ENCODE measurements at regions not wholly inside any gene's neighbourhood (a gene's known extent, or its start where the extent isn't known, plus 50 kb on each side); places are given as distances from the start of the nearest gene placed in this dataset.
"Not testable (repeated sequence)": the region's sequence is repeated elsewhere in the genome, so short reads cannot be mapped to it uniquely, and the experiment has no call there.

- no peak for DNase-seq
- Histone ChIP-seq H3K4me3 (no peak overlapping the region), H3K36me3 (no peaks in the 10 kb centered on the region), H3K27ac (no peak overlapping the region), H3K4me1 (no peaks in the 10 kb centered on the region), H3K27me3 (no peaks in the 10 kb centered on the region), H3K9me3 (no peaks in the 10 kb centered on the region)
- TF ChIP-seq CTCF (IDR thresholded peaks at IDR 0.05): no peak
- TF ChIP-seq POLR2A (IDR thresholded peaks at IDR 0.05): no peak
Measured at GRCh38 chr3:39558775-39559306, 91.4 kb downstream of the MOBP start.

GRCh38 chr3:39559543-39559942, 92.1 kb downstream of the MOBP start:
- TF ChIP-seq CTCF (IDR thresholded peaks at IDR 0.05): no peak
- TF ChIP-seq POLR2A (IDR thresholded peaks at IDR 0.05): no peak
- no peaks in the 10 kb centered on the region for H3K27me3 ChIP-seq
- no peaks in the 10 kb centered on the region for H3K36me3 ChIP-seq
- H3K9me3 ChIP-seq: no peaks in the 10 kb centered on the region
- no peak overlapping the region for H3K27ac ChIP-seq
- no peak for DNase-seq
- H3K4me1 ChIP-seq: no peaks in the 10 kb centered on the region
- H3K4me3 ChIP-seq: no peak overlapping the region

GRCh38 chr3:39568508-39568907, 101.0 kb downstream of the MOBP start:
- no peaks in the 10 kb centered on the region for H3K27me3 ChIP-seq
- no peaks in the 10 kb centered on the region for H3K9me3 ChIP-seq
- no peak for DNase-seq
- no peak overlapping the region for H3K4me3 ChIP-seq
- TF ChIP-seq POLR2A (IDR thresholded peaks at IDR 0.05): no peak
- no peak for TF ChIP-seq CTCF (IDR thresholded peaks at IDR 0.05)
- H3K36me3 ChIP-seq: no peaks in the 10 kb centered on the region
- H3K27ac ChIP-seq: no peak overlapping the region
- no peaks in the 10 kb centered on the region for H3K4me1 ChIP-seq

- no peak for DNase-seq
- Histone ChIP-seq H3K4me1 (no peaks in the 10 kb centered on the region), H3K36me3 (no peaks in the 10 kb centered on the region), H3K27ac (no peak overlapping the region), H3K4me3 (no peak overlapping the region), H3K27me3 (no peaks in the 10 kb centered on the region), H3K9me3 (no peaks in the 10 kb centered on the region)
- TF ChIP-seq POLR2A (IDR thresholded peaks at IDR 0.05): no peak
- no peak for TF ChIP-seq CTCF (IDR thresholded peaks at IDR 0.05)
Measured at GRCh38 chr3:39569095-39569494, 101.6 kb downstream of the MOBP start.

GRCh38 chr3:39573392-39573791, 105.9 kb downstream of the MOBP start:
- Histone ChIP-seq H3K36me3 (no peaks in the 10 kb centered on the region), H3K4me1 (no peaks in the 10 kb centered on the region), H3K27me3 (no peaks in the 10 kb centered on the region), H3K4me3 (no peak overlapping the region), H3K27ac (no peak overlapping the region), H3K9me3 (no peaks in the 10 kb centered on the region)
- DNase-seq: no peak
- TF ChIP-seq POLR2A (IDR thresholded peaks at IDR 0.05) (no peak), CTCF (IDR thresholded peaks at IDR 0.05) (no peak)

GRCh38 chr3:39577541-39577940, 110.1 kb downstream of the MOBP start:
- Histone ChIP-seq H3K27me3 (no peaks in the 10 kb centered on the region), H3K36me3 (no peaks in the 10 kb centered on the region)
- TF ChIP-seq POLR2A (IDR thresholded peaks at IDR 0.05): no peak
- no peak for TF ChIP-seq CTCF (IDR thresholded peaks at IDR 0.05)

GRCh38 chr3:39586215-39586614, 118.7 kb downstream of the MOBP start:
- not testable (repeated sequence) for H3K27ac ChIP-seq, DNase-seq, H3K4me3 ChIP-seq, H3K4me1 ChIP-seq, H3K27me3 ChIP-seq, H3K9me3 ChIP-seq, H3K36me3 ChIP-seq

More at GRCh38 chr3:39577541-39577940, 110.1 kb downstream of the MOBP start:
- H3K4me3 ChIP-seq: no peak overlapping the region
- no peaks in the 10 kb centered on the region for H3K9me3 ChIP-seq
- DNase-seq: no peak
- no peak overlapping the region for H3K27ac ChIP-seq
- no peaks in the 10 kb centered on the region for H3K4me1 ChIP-seq

Data from Peyer's patch (tissue), 4 donors.